ENCODE measurements at regions not wholly inside any gene's neighbourhood (a gene's known extent, or its start where the extent isn't known, plus 50 kb on each side); places are given as distances from the start of the nearest gene placed in this dataset.
"Not testable (repeated sequence)": the region's sequence is repeated elsewhere in the genome, so short reads cannot be mapped to it uniquely, and the experiment has no call there.

DNA sequence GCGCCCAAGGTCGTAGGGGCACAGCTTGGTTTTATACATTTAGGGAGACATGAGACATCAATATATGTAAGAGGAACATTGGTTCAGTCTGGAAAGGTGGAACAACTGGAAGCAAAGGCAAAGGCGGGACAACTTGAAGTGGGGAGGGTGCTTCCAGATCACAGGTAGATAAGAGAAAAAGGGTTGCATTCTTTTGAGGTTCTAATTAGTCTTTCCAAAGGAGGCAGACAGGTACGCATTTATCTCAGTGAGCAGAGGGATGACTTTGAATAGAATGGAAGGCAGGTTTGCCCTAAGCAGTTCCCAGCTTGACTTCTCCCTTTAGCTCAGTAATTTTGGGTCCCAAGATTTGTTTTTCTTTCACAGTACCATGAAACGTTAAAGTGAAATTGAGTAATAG is 223.2 kb downstream of the FAM47A start:
- no peak overlapping the region for H3K4me3 ChIP-seq (ENCODE audit: low read length in 2 of 2)
- no peak overlapping the region for H3K9ac ChIP-seq (ENCODE audit: low read depth in 1 of 2, low read length in 2 of 2)
- no peaks in the 10 kb centered on the region for H3K36me3 ChIP-seq (ENCODE audit: control insufficient read depth in 2 of 2, insufficient read depth in 2 of 2, low read length in 2 of 2)
- no peak overlapping the region for H3K27ac ChIP-seq (ENCODE audit: low read depth in 2 of 2, low read length in 2 of 2)
- no peaks in the 10 kb centered on the region for H3K27me3 ChIP-seq (ENCODE audit: control insufficient read depth in 2 of 2, insufficient read depth in 2 of 2, low read length in 2 of 2)
- H3K4me1 ChIP-seq (ENCODE audit: control insufficient read depth in 2 of 2, insufficient read depth in 2 of 2, low read length in 2 of 2), result no peaks in the 10 kb centered on the region
- no peaks in the 10 kb centered on the region for H3K9me3 ChIP-seq (ENCODE audit: control insufficient read depth in 2 of 2, low read length in 2 of 2)

DNA sequence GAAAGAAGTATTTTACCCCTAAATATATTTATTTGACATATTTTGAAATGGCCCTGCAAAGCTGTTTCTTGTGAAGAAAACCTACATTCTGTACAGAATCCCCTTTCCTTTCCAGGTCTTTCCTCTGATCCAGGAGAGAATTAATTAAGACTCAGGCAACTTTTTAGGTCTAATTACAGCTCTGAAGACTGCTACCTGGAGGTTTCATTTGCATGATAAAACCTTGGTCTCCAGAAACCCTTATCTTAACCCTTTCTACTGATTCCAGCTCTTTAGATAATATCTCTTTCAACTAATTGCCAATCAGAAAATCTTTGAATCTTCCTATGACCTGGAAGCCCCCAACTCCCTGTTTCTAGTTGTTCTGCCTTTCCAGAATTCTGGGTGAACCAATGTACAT is 224.0 kb downstream of the FAM47A start:
- H3K4me1 ChIP-seq (ENCODE audit: control insufficient read depth in 2 of 2, insufficient read depth in 2 of 2, low read length in 2 of 2), result no peaks in the 10 kb centered on the region
- H3K9ac ChIP-seq (ENCODE audit: low read depth in 1 of 2, low read length in 2 of 2), result no peak overlapping the region
- H3K27ac ChIP-seq (ENCODE audit: low read depth in 2 of 2, low read length in 2 of 2), result no peak overlapping the region
- no peaks in the 10 kb centered on the region for H3K27me3 ChIP-seq (ENCODE audit: control insufficient read depth in 2 of 2, insufficient read depth in 2 of 2, low read length in 2 of 2)
- no peaks in the 10 kb centered on the region for H3K9me3 ChIP-seq (ENCODE audit: control insufficient read depth in 2 of 2, low read length in 2 of 2)
- no peaks in the 10 kb centered on the region for H3K36me3 ChIP-seq (ENCODE audit: control insufficient read depth in 2 of 2, insufficient read depth in 2 of 2, low read length in 2 of 2)
- H3K4me3 ChIP-seq (ENCODE audit: low read length in 2 of 2), result no peak overlapping the region

DNA sequence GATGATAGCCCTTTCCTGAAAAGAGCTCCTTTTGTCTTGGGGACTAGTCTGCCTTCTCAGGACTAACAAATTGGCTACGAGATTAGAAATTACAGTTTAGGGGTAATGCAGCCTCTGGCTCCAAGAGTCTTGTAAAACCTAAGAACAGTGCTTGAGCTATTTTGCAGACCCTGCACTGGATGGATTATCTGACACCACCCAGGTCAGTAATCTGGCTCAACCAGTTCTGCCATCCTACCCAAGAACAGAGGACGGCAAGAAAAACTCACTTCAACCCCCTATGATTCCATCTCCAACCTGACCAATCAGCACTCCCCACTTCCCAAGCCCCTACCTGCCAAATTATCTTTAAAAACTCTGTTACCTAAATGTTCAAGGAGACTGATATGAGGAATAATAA is 225.1 kb downstream of the FAM47A start:
- H3K9ac ChIP-seq (ENCODE audit: low read depth in 1 of 2, low read length in 2 of 2), result no peak overlapping the region
- no peaks in the 10 kb centered on the region for H3K4me1 ChIP-seq (ENCODE audit: control insufficient read depth in 2 of 2, insufficient read depth in 2 of 2, low read length in 2 of 2)
- H3K4me3 ChIP-seq (ENCODE audit: low read length in 2 of 2), result no peak overlapping the region

DNA sequence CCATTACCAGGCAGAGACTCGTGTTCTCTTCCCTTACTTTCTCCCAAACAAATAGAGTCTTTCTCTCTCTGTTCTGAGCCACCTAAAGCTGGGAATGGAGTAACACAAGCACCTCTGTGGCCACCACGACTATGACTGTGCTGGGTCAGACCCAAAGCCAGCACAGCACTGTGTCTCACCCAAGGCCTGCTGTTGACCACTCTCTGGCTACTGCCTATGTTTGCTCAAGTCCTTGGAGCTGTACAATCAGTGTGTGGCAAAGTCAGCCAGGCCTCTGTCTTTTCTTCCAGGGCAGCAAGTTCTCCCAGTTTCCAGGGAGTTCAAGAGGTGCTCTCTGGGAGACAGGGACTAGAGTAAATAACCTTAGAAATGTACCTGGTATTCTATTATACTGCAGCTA is 239.4 kb downstream of the FAM47A start:
- no peak overlapping the region for H3K9ac ChIP-seq (ENCODE audit: low read depth in 1 of 2, low read length in 2 of 2)
- H3K9me3 ChIP-seq (ENCODE audit: control insufficient read depth in 2 of 2, low read length in 2 of 2), result peaks cover 0 to 1% of the 10 kb centered on the region in 2 donors
- H3K4me1 ChIP-seq (ENCODE audit: control insufficient read depth in 2 of 2, insufficient read depth in 2 of 2, low read length in 2 of 2), result no peaks in the 10 kb centered on the region
- no peak overlapping the region for H3K27ac ChIP-seq (ENCODE audit: low read depth in 2 of 2, low read length in 2 of 2)
- no peak overlapping the region for H3K4me3 ChIP-seq (ENCODE audit: low read length in 2 of 2)
- H3K36me3 ChIP-seq (ENCODE audit: control insufficient read depth in 2 of 2, insufficient read depth in 2 of 2, low read length in 2 of 2), result no peaks in the 10 kb centered on the region
- H3K27me3 ChIP-seq (ENCODE audit: control insufficient read depth in 2 of 2, insufficient read depth in 2 of 2, low read length in 2 of 2), result no peaks in the 10 kb centered on the region

More for the DNA sequence above, 225.1 kb downstream of the FAM47A start:
- H3K9me3 ChIP-seq (ENCODE audit: control insufficient read depth in 2 of 2, low read length in 2 of 2), result no peaks in the 10 kb centered on the region
- H3K27ac ChIP-seq (ENCODE audit: low read depth in 2 of 2, low read length in 2 of 2), result no peak overlapping the region
- H3K36me3 ChIP-seq (ENCODE audit: control insufficient read depth in 2 of 2, insufficient read depth in 2 of 2, low read length in 2 of 2), result no peaks in the 10 kb centered on the region
- no peaks in the 10 kb centered on the region for H3K27me3 ChIP-seq (ENCODE audit: control insufficient read depth in 2 of 2, insufficient read depth in 2 of 2, low read length in 2 of 2)

DNA sequence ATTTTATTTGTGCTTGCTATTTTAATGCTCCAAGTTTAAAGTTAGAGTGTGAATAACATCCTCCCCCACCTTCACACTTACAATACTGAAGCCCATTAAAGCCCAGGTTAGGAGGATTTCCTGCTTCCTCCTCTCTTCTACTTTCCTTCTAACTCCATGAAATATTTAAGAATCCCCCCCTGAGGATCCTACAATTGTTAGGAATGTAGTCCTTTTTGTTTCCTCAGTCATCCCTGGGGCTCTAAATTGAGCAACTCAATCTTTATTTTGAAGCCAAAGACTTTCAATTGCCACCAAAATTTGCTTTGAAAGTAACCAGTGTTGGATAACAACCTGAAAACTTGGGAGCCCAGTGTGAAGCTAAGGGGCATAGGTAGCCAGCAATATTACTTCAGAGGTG is 276.9 kb downstream of the FAM47A start:
- Histone ChIP-seq H3K4me1 (ENCODE audit: control insufficient read depth in 2 of 2, insufficient read depth in 2 of 2, low read length in 2 of 2) (no peaks in the 10 kb centered on the region), H3K27me3 (ENCODE audit: control insufficient read depth in 2 of 2, insufficient read depth in 2 of 2, low read length in 2 of 2) (no peaks in the 10 kb centered on the region), H3K36me3 (ENCODE audit: control insufficient read depth in 2 of 2, insufficient read depth in 2 of 2, low read length in 2 of 2) (no peaks in the 10 kb centered on the region), H3K27ac (ENCODE audit: low read depth in 2 of 2, low read length in 2 of 2) (no peak overlapping the region), H3K9me3 (ENCODE audit: control insufficient read depth in 2 of 2, low read length in 2 of 2) (peaks cover 0 to 3% of the 10 kb centered on the region in 2 donors), H3K9ac (ENCODE audit: low read depth in 1 of 2, low read length in 2 of 2) (no peak overlapping the region), H3K4me3 (ENCODE audit: low read length in 2 of 2) (no peak overlapping the region)

DNA sequence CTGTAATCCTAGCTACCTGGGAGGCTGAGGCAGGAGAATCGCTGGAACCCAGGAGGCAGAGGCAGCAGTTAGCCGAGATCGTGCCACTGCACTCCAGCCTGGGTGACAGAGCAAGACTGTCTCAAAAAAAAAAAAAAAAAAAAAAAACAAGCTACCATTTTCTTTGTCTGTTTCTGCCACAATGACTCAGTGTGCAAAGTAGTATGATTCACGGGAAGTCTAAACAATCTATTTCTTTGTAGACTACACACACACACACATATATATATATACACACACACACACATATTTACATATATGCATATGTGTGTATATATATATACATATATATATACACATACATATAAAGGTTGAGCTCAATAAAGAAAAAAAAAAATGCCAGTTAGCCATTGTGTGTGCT is 280.0 kb downstream of the FAM47A start:
- H3K9ac ChIP-seq (ENCODE audit: low read depth in 1 of 2, low read length in 2 of 2), result not testable (repeated sequence)

DNA sequence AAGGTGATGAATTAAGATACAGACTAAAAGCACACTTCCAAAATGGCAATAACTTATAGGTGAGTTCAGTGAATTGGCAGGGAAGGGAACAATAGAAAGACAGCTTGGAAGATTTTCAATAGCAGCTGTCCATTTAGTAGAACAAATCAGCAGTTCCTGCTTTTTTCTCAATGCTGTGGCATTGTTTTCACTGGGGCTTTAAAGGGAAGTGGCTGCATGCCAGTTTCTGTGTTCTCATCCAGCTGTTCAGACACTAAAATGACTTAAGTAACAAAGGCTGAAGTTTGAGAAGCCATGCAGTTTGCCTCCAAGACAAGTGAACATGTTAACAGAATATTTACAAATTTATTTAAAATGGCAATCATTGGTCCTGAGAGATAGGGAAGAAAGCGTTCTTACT is 291.9 kb downstream of the FAM47A start:
- H3K4me1 ChIP-seq (ENCODE audit: control insufficient read depth in 2 of 2, insufficient read depth in 2 of 2, low read length in 2 of 2), result no peaks in the 10 kb centered on the region
- H3K4me3 ChIP-seq (ENCODE audit: low read length in 2 of 2), result no peak overlapping the region
- H3K27ac ChIP-seq (ENCODE audit: low read depth in 2 of 2, low read length in 2 of 2), result no peak overlapping the region
- H3K9ac ChIP-seq (ENCODE audit: low read depth in 1 of 2, low read length in 2 of 2), result no peak overlapping the region
- H3K36me3 ChIP-seq (ENCODE audit: control insufficient read depth in 2 of 2, insufficient read depth in 2 of 2, low read length in 2 of 2), result no peaks in the 10 kb centered on the region
- H3K27me3 ChIP-seq (ENCODE audit: control insufficient read depth in 2 of 2, insufficient read depth in 2 of 2, low read length in 2 of 2), result no peaks in the 10 kb centered on the region
- H3K9me3 ChIP-seq (ENCODE audit: control insufficient read depth in 2 of 2, low read length in 2 of 2), result no peaks in the 10 kb centered on the region

More for the DNA sequence above, 280.0 kb downstream of the FAM47A start:
- not testable (repeated sequence) for H3K27me3 ChIP-seq (ENCODE audit: control insufficient read depth in 2 of 2, insufficient read depth in 2 of 2, low read length in 2 of 2); H3K9me3 ChIP-seq (ENCODE audit: control insufficient read depth in 2 of 2, low read length in 2 of 2); H3K4me3 ChIP-seq (ENCODE audit: low read length in 2 of 2); H3K4me1 ChIP-seq (ENCODE audit: control insufficient read depth in 2 of 2, insufficient read depth in 2 of 2, low read length in 2 of 2); H3K27ac ChIP-seq (ENCODE audit: low read depth in 2 of 2, low read length in 2 of 2); H3K36me3 ChIP-seq (ENCODE audit: control insufficient read depth in 2 of 2, insufficient read depth in 2 of 2, low read length in 2 of 2)

DNA sequence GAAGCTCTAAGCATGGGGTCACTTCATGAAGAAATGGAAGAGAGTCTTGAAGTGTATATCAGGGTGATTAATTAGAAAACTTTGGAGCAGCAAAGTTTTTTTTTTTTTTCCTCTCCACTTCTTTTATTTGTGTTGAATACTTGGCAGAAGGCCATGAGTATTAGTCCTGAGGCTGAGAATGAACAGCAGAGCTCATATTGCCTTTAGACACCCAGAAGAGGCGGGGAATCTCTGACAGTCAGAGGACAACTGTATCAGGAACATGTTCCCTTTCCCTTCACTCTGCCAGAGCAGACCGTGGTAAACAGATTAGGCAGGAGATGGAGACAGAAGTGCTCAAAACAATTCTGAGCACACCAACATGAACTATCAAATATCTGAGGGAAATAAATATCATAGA is 300.9 kb downstream of the FAM47A start:
- Histone ChIP-seq H3K9ac (ENCODE audit: low read depth in 1 of 2, low read length in 2 of 2) (no peak overlapping the region), H3K4me1 (ENCODE audit: control insufficient read depth in 2 of 2, insufficient read depth in 2 of 2, low read length in 2 of 2) (no peaks in the 10 kb centered on the region), H3K4me3 (ENCODE audit: low read length in 2 of 2) (no peak overlapping the region), H3K9me3 (ENCODE audit: control insufficient read depth in 2 of 2, low read length in 2 of 2) (peaks cover 0 to 4% of the 10 kb centered on the region in 2 donors), H3K27ac (ENCODE audit: low read depth in 2 of 2, low read length in 2 of 2) (no peak overlapping the region), H3K36me3 (ENCODE audit: control insufficient read depth in 2 of 2, insufficient read depth in 2 of 2, low read length in 2 of 2) (no peaks in the 10 kb centered on the region), H3K27me3 (ENCODE audit: control insufficient read depth in 2 of 2, insufficient read depth in 2 of 2, low read length in 2 of 2) (no peaks in the 10 kb centered on the region)

DNA sequence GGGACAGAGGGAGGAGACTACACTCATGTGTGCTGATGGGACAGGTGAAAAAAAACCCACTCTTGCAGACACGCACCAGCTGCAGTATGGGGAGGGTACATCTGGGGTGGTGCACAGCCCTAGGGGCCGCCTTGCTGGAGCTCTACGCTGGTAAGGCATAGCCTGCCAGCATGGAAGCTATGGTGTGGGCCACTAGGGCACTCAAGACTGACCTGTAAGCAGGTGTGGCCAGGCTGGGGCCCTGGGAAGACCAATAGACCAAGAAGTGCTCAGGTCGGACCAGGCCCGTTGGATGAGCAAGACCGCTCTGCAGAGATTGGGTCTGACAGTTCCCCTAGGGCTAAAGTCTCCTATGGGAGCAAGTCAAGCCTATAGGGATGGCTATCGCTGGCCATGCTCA is 314.8 kb downstream of the FAM47A start:
- no peaks in the 10 kb centered on the region for H3K9me3 ChIP-seq (ENCODE audit: control insufficient read depth in 2 of 2, low read length in 2 of 2)
- no peaks in the 10 kb centered on the region for H3K36me3 ChIP-seq (ENCODE audit: control insufficient read depth in 2 of 2, insufficient read depth in 2 of 2, low read length in 2 of 2)

DNA sequence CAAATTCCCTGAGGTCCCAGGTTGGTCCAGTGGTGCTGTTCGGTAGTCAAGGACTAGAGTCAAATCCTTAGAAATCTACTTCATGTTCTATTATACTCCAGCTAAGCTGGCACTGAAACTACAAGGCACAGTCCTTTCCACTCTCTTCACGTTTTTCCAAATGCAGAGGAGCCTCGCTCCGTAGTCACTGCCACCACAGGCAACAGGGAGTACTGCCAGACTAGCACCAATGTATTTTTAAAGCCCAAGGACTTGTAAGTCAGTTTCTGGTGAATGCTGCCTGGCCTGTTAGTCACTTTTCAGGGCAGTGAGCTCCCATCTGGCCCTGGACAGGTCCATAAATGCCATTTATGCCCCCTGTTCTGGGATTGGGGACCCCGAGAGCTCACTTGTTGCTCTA is 323.5 kb downstream of the FAM47A start:
- H3K27me3 ChIP-seq (ENCODE audit: control insufficient read depth in 2 of 2, insufficient read depth in 2 of 2, low read length in 2 of 2), result no peaks in the 10 kb centered on the region
- H3K4me3 ChIP-seq (ENCODE audit: low read length in 2 of 2), result no peak overlapping the region
- H3K9me3 ChIP-seq (ENCODE audit: control insufficient read depth in 2 of 2, low read length in 2 of 2), result no peaks in the 10 kb centered on the region
- H3K36me3 ChIP-seq (ENCODE audit: control insufficient read depth in 2 of 2, insufficient read depth in 2 of 2, low read length in 2 of 2), result no peaks in the 10 kb centered on the region
- no peak overlapping the region for H3K27ac ChIP-seq (ENCODE audit: low read depth in 2 of 2, low read length in 2 of 2)
- H3K9ac ChIP-seq (ENCODE audit: low read depth in 1 of 2, low read length in 2 of 2), result no peak overlapping the region
- no peaks in the 10 kb centered on the region for H3K4me1 ChIP-seq (ENCODE audit: control insufficient read depth in 2 of 2, insufficient read depth in 2 of 2, low read length in 2 of 2)

More for the DNA sequence above, 314.8 kb downstream of the FAM47A start:
- Histone ChIP-seq H3K27ac (ENCODE audit: low read depth in 2 of 2, low read length in 2 of 2) (no peak overlapping the region), H3K4me1 (ENCODE audit: control insufficient read depth in 2 of 2, insufficient read depth in 2 of 2, low read length in 2 of 2) (no peaks in the 10 kb centered on the region), H3K27me3 (ENCODE audit: control insufficient read depth in 2 of 2, insufficient read depth in 2 of 2, low read length in 2 of 2) (no peaks in the 10 kb centered on the region), H3K4me3 (ENCODE audit: low read length in 2 of 2) (no peak overlapping the region), H3K9ac (ENCODE audit: low read depth in 1 of 2, low read length in 2 of 2) (no peak overlapping the region)

DNA sequence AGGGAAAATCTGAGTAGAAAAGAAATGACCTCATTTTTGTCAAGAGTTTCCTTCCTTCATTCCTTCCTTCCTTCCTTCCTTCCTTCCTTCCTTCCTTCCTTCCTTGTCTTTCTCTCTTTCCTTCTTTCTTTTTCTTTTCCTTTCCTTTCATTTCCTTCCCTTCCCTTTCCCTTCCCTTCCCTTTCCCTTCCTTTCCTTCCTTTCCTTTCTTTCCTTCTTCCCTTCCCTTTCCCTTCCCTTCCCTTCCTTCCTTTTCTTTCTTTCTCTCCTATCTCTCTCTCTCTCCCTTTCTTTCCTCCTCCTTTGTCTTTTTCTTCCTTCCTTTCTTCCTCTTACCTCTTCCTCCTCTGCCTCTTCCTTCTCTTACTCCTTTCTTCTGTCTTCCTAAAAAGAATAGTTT is 347.6 kb downstream of the FAM47A start:
- no peak overlapping the region for H3K4me3 ChIP-seq (ENCODE audit: low read length in 2 of 2)
- no peaks in the 10 kb centered on the region for H3K36me3 ChIP-seq (ENCODE audit: control insufficient read depth in 2 of 2, insufficient read depth in 2 of 2, low read length in 2 of 2)
- H3K27ac ChIP-seq (ENCODE audit: low read depth in 2 of 2, low read length in 2 of 2), result no peak overlapping the region
- H3K9ac ChIP-seq (ENCODE audit: low read depth in 1 of 2, low read length in 2 of 2), result no peak overlapping the region
- H3K27me3 ChIP-seq (ENCODE audit: control insufficient read depth in 2 of 2, insufficient read depth in 2 of 2, low read length in 2 of 2), result no peaks in the 10 kb centered on the region
- peaks cover 0 to 1% of the 10 kb centered on the region in 2 donors for H3K9me3 ChIP-seq (ENCODE audit: control insufficient read depth in 2 of 2, low read length in 2 of 2)
- no peaks in the 10 kb centered on the region for H3K4me1 ChIP-seq (ENCODE audit: control insufficient read depth in 2 of 2, insufficient read depth in 2 of 2, low read length in 2 of 2)
